HG03196 (cell line): ENCODE measurements at regions not wholly inside any gene's neighbourhood (a gene's known extent, or its start where the extent isn't known, plus 50 kb on each side); places are given as distances from the start of the nearest gene placed in this dataset.

ENCODE experiments used
- ATAC-seq: cut with Tn5 transposase; IDR thresholded peaks from one replicate; pipeline ENCODE4 v1.9.1; 2021; ENCODE audit not compliant: unreplicated experiment

DNA sequence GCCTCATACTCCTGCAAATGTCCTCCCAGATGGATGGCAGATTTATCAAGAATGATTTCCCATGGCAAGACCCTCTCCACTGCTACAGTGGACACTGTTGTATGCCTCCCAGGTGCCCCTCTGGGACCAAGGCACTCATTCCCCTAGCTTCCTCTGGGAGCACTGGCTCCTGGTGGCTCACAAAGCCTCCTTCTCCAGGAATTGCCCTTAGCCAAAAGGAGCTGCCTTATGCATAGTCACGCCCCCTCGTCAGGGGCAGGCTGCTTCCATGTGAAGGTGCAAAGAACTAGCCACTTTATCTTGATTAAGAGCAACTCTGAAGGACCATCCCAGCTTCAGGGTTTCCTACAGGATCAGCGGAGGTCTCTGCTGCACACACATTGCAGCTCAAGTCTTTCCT is 358.1 kb downstream of the CDK5RAP2 start:
- no peak for ATAC-seq

DNA sequence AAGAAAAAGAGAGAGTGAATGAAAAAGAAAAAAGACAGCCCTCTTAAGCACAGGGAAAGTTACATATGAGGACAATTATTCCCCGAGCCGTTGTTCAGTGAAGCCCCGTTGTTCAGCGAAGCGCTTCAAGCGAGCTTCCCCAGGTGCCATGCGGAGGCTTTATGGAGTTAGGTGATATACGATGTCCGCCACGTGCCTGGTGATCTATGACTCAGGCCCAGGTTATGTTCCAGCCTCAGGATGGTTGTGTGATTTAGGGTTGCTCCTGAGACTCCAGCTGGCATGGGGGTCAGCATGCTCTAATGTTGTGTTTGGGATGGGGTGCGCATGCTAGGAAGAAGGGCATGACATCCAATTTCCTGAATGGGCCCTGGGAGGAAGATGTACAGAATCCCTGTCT is 365.6 kb downstream of the CDK5RAP2 start:
- ATAC-seq: no peak

DNA sequence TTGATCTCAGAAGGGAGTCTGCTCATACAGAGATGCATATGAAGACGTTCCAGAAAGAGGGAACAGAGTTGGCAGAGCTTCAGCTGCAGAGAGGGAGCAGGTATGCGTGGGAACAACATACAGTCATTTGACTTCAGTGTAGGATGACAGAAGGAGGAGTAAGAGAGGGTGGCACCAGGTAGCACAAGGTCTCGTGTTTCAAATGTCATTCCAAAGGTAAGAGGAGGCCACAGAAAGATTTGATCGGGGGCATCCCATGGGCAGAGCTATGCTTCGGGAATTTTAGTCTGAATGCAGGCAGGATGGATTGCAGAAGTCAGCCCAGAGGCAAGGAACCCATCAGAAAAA is 367.1 kb downstream of the CDK5RAP2 start:
- no peak for ATAC-seq

DNA sequence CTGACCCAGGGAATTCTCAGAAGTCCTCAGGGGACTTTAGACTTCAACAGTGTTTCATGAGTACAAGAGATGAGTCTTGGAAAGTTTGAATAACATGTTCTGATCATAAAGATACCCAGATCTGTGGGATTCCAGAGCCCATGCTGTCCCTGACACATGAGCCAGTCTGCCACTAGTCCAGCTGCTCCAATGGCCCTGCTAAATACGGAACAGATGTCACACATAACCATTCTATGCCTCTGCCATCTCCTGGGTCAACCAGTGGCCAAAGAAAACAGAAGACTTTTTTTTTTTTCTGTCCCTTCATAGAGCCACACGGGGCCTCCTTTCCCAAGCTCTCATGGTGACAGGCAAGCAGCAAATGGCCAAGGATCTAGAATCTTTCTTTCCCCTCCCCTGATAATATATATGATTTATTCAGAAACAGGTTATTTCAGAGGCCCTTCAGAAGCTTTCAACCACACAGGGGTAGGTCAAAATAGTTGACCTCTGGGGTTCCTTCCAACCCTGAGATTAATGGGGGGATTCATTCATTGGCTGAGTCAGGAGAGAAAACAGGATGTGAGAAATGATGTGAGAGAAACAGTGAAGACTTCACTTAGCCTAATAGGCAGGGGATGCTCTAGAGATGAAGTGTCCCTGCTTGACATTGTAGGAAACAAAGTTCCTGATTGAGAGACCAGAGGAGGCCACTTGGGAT is 367.7 kb downstream of the CDK5RAP2 start:
- no peak for ATAC-seq

DNA sequence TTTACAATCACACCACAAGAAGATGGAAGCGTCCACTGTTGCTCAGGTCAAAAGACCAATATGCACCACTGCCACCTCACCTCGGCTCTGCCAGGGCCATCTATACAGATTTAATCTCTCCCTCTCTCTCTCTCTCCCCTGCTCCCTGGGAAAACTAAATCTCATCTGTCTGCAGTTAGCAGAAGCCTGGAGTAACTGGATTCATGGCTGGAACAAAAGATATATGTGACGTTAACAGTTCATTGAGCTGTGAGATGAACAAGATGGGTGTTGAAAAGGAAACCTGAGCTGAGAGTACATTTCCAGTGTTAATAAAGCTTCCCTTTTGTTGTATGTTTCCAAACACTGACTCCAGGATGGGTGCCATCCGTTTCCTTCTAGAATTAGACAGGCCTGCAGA is 369.7 kb downstream of the CDK5RAP2 start:
- no peak for ATAC-seq

DNA sequence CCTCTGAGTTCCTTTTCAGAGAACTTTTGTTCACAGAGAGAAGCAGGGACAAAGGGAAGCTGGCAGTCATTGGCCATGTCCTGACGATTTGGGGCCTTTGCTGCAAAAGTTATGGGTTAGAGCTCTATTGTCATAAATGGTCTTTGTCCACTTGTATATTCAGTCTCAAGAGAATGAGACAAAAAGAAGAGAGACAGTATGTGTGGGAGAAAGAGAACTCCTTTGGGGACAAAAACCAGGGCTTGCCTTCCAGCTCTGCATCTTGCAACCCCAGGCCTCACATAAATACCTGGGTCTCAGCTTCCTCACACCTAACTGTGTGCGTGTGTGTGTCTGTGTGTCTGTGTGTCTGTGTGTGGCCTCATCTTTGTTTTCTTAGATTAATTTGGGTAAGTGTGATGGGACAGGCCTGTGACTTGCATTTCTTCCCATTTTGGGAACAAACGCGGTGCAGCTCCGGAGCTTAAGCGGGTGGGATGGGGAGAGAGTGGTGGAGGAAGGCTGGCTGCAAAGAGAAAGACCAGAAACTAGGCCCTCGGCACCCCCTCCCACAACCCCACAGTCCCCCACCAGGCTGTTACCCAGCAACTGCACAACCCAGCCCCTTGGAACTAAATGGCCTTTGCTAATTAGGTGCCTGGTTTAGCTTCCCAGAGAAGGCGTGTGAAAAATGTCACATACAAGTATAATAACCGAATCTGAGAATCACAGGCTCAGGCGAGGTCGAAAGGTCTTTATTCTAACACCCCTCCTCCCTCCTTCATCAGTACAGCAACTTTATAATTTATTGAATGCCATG is 376.9 kb downstream of the CDK5RAP2 start:
- ATAC-seq: no peak

DNA sequence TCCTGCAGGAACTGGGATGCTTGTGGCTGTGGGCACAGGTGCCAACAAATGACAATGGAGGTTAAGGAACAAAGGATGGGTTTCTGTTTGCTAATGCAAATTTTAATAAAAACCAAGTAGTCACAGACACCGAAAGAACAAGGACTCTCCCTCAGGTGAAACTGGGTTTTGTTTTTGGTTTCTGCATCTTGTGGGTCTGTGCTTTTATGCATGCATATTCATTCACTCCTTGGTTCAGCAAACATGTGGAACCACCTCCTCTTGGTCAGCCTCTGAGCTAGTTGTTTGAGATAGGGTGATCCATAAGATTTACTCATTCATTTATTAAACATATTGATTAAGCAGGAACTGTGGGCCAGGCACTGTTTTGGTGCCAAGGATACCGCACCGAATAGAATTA is 381.9 kb downstream of the CDK5RAP2 start:
- no peak for ATAC-seq

DNA sequence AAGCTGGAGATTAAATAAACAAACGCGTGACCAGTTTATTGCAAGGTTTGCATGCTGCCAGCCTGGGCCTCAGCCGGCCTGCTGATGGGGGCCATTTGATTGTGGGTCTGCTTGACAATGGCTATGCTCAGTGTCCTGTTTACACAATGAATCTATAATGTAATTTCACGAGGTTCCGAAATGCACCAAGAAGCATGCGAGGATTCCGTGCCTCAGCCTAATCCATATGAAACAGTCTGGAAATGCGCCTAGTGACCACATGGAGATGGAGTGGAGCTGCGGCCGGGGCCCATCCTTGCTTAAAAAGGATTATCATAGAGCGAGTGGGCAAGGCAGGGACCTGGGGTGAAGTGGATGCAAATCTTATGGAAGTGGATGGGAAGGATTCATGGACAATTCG is 382.4 kb downstream of the CDK5RAP2 start:
- ATAC-seq: no peak

DNA sequence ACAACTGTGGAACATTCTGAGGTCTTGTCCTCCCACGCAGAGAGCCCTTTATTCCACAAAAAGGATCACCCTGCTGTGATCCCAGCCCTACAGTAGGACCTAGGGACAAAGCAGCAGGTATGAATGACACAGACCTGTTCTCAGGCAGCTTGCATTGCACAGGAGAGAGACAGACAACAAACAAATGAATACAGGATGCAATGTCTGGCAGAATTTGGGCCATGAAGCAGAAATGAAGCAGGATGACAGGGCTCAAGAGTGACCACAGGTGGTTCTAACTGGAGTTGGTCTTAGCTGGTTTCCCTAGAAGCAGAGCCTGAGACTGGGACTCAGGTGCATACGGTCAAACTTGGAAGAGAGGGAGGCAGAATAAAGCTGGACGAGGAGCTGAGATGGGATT is 388.8 kb downstream of the CDK5RAP2 start:
- no peak for ATAC-seq

DNA sequence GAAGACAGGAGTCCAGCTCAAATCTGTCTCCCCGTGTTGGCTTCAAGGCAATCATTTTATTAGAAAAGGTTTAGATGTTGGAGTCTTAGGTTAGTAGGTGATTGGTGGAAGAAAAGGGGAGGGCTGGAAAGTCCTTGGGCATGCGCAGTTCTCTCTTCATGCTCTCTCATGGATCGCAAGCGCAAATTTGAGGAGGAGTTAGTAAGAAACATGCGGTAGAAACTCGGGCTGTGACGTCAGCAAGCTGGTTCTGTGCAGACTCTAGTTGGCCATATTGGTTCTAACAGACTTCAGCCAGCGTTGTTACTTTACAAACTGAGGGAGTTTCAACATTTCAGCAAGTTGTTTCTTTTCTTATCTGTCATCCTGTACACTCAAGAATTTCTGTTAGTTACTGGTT is 392.2 kb downstream of the CDK5RAP2 start:
- no peak for ATAC-seq

DNA sequence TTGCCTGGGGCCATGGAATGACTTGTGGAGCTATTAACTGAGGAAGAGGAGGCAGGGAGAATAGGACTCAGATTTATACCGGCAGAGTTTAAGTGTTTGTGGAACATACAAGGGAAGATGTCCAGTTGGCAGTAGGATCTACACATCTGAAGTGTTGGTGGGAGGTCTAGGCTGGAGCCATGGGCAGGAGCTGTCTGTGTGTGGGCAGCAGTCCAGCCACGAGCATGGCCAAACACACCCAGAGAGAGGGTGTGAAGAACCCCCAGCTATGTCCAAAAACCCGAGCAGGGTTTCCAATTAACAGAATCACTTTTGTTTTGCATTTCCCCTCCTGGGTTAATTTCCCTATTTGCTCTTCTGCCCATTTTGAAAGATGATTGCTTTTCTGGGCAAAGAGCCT is 393.7 kb downstream of the CDK5RAP2 start:
- no peak for ATAC-seq

DNA sequence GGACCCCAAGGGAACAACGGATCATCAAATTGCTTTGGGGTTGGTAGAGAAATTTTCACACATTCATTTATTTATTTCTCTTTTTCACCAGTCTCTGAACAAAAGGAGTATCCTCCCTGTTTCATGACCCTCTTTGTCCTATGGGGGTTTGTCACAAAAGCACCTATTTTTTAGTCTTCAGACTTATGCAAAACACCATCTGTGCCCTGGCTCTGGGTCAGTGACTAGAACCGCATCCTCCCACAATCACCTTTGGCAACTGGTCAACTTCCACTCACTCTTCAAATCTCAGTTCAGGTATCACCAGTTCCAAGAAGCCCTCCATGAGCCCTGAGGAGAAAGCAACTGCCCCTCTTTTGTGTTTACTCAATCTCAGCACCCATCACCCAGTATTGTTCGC is 395.7 kb downstream of the CDK5RAP2 start:
- ATAC-seq: no peak

DNA sequence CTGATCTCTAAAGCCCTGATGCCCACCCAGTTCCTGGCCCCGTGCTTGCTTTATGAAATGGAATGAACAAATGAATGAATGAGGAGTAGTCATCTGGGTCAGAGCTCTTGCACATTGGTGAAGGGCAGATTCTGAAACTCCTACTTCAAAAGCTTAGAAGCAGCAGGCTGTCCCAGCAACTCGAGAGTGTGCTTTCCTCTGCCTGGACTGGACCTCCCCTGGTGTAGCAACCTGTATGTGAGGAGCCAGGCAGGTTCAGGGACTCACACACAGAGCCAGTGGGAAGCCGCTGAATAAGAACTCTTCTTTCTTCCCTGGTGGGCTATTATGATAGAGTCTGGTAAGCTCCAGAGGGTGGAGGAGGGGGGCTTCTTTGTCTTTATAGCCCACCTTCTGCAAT is 396.4 kb downstream of the CDK5RAP2 start:
- ATAC-seq: no peak

DNA sequence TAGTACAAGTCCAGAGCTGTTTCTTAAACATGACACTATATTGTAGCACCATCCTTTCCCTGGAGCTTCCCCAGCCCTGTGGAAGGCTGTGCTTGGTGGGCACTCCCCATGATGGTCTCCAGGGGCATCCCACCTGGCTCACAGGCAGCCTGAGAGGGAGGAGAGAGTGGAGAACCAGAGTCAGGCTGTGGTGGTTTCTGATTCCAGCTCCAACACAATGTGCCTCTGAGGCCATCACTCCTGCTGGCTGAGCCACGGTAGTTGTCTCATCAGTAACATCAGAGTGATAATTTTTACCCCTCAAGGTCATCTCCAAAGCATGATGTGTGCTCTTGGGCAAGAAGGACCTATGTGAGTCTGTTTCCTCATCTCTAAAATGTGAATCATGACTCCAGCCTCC is 398.0 kb downstream of the CDK5RAP2 start:
- no peak for ATAC-seq

DNA sequence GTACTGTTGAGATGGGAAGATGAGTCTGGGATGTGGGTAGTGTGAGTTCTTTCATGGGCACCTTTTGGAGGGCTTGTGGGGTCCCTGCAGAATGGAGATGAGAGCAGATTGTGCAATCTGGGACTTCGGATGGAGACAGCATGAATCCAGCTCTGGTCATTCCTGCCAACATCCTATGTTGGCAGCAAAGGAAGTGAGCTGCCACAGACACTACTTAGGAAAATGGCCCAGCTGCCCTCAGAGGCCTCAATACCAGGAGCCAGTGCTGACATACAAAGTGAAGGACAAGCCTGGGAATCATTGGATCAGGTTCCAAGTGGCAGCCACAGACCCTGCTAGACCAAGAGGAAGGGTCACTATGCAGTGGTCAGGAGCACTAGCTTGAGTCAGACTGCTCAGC is 402.8 kb downstream of the CDK5RAP2 start:
- ATAC-seq: no peak

DNA sequence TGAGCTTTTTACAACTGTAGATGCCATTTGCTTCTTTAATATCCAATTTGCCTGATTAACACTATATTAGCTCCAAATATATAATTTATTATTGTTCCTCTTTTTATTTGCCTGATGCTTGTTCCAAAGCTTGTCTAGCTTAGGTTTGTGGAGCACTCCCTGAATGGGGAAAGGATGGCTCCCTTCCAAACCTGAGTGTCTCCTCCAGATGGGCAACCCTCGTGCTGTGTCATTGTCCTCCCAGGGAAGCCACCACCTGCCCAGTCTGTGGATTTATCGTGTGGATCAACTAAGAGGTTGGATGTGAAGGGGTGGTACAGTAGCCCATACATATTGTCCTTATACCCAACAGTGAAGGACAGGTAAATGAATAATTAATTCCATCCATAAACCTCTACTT is 404.9 kb downstream of the CDK5RAP2 start:
- ATAC-seq: no peak

DNA sequence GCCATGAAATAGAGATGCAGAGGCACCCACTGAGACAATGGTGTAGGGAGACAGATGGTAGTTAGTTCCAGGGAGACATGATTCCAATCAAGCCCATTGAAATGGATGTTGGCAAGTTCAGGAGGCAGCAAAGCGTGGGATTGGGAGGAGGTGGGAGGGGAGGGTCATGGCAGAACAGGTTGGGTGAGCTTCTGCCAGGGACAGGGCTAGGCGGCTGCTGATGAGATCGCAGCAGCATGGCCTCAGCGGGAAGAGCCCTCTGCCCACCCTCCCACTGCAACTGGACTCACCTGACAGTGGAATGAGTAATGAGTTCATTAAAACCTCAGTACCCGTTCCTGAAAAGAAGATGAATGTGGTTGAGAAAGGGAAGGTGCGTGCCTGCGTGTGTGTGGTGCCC is 418.2 kb downstream of the CDK5RAP2 start:
- ATAC-seq: no peak

DNA sequence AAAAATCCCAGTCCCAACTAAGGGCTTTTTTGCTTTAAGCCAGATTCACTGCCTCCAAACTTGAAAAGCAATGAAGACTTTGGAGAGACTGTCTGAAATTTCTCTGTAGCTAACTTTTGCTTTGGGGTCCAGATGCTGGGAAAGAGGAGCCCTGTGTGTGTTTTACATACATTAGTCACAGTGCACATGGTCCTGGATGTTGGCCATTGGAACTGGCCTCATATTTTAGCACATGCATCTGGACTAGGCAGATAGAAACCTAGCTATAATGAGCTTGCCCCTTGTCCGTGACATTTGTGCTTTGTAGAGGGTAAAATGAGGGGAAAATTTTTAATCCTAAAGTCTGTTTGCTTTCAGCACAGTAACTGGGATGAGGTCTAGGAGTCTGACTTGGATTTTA is 421.7 kb downstream of the CDK5RAP2 start:
- ATAC-seq: no peak

DNA sequence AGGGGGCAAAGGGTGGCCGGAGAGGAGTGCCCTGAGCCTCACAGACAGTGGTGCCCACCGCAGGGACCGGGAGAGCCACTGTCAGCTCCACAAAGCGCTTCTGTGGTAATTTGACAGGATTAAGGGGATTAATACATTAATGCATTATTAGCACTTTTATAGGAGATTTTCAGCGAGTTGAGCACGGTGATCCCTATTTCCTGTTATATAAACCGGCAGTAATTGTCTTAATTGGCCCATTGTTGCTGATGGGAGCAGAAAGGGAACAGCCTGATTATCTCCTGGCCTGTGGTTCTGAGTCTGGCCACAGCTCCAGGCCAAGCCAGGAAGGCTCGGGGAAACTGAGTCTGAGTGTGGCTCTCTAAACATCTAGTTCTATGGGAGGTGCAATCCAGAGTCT is 423.6 kb downstream of the CDK5RAP2 start:
- no peak for ATAC-seq

DNA sequence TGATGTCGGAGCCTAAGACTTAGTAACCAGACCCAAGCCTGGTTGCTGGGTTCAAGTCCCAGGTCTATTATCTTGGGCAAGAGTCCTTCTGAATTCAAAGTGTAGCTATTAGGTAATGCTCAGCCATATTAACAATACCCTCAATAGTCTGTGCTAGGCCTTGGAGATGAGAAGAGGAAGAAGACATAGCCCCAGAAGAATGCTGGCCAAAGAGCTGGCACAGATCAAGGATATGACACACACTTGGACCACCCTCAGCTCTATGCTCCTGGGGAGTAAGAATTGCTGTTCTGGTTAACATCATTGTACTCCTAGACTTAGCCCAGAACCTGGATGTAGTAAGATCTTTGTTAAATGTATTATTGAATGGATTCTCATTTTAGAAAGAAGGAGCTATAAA is 426.7 kb downstream of the CDK5RAP2 start:
- no peak for ATAC-seq

DNA sequence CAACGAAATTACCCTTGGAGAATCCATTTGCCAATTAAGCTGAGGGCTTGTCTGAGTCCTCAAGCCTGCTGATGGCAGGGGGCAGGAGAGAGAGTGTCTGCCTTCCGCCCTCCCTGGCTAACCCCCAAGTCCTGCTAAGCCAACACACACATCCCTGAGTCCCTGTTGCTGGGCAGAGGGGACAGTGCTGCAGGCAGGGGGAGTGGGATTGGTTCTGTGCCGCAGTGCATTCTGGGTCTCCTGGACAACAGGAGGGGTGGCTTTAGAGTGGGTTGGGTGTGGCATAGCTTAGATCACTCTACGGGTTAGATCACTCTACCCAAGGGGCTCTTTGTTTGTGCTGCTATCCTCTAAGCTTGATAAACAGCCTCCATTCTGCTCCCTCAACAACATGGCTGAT is 427.7 kb downstream of the CDK5RAP2 start:
- ATAC-seq: no peak

DNA sequence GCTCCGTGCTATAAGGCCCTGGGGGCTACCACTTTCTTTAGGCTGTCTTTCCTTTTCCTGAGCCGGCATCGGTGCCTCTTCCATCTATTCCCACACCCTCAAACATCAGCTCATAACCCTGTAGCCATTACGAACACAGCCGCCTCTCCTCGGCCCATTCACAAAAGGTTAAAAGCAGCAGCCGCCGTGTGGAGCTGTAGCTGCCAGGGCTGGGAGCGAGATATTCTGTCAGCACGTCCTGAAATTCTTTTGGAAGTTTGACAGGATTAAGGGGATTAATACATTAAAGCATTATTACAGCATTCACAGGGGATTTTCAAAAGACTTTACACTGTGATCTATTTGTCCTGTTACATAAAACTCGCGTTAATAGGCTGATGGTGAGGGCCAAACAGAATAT is 428.2 kb downstream of the CDK5RAP2 start:
- no peak for ATAC-seq

DNA sequence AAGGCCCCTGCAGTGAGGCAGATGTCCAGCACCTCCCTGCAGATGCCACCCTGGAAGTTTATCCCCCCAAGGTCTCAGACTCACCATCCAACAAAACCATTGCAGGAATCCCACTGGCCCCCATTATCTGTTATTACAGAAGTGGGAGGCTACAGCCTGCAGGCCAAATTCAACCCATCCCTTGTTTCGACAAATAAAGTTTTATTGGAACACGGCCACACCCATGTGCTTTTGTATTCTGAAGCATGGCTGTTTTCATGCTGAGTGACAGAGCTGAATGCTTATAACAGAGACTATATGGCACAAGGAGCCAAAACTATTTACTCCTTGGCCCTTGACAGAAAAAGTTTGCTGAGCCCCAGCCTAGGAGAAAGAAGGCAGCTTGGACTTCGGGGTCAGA is 428.8 kb downstream of the CDK5RAP2 start:
- ATAC-seq: no peak
